ENCODE measurements at regions not wholly inside any gene's neighbourhood (a gene's known extent, or its start where the extent isn't known, plus 50 kb on each side); places are given as distances from the start of the nearest gene placed in this dataset.

DNA sequence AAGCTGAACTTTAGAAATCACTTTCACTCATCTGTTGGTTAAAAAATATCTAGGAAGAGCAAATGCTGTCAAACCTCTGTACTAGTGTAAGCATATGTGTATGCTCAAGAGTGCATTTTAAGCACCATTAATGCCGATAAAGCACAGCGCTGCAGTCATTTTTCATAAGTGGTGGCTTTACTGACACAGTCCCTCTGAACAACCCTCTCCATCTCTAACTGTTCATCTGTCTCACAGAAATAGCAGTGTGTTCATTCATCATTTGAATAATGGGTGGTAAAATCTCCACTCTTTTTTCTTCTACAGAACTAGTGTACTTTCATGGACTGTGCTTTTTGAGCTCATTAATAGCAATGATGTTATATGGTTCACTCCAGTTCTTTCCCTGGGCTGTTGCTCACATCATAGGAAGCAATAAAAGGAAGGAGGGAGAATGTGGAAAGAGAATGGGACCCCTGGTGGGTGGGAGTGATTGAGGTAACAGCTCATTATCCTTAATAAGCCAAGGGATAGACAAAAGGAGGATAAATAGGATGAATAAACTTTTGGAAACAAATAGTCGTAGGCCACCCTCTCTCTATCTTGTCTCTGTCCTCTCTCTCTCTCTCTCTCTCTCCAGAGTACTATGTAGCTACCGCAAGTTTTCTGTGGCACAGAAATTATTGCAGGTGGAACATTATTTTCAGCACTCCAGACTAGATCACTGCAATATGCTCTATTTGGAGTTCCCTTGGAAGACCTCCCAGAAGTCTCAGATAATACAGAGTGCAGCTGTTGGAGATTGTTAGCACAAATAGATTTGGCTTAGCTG is 117.9 kb upstream of the PRDM9 start:
- no peak overlapping the region for H2AFZ ChIP-seq
- no peaks in the 10 kb centered on the region for H3F3A ChIP-seq (ENCODE audit: insufficient read depth)
- no peaks in the 10 kb centered on the region for H3K27me3 ChIP-seq (replicated peaks; ENCODE audit: insufficient read depth)
- H3K27ac ChIP-seq = no peak overlapping the region
- no peaks in the 10 kb centered on the region; the same call in 1 of the 2 replicates for H3K9me2 ChIP-seq (ENCODE audit: insufficient read depth)
- WGBS, 2 experiments (ENCODE audit: low coverage in 1 of 2, low lambda C conversion rate in 2 of 2, missing lambda C conversion rate in 2 of 2) = 38 to 40% methylated on average over 4 of the region's 4 CpGs
- H3K36me3 ChIP-seq (ENCODE audit: low read depth) = no peaks in the 10 kb centered on the region
- TF ChIP-seq EZH2 (IDR thresholded peaks at IDR 0.05; ENCODE audit: insufficient read depth, poor library complexity, severe bottlenecking) (no peak), EZH2phosphoT487 (IDR thresholded peaks at IDR 0.05; ENCODE audit: insufficient read depth, low read depth) (no peak)
- H3K79me2 ChIP-seq (ENCODE audit: insufficient read depth) = no peaks in the 10 kb centered on the region
- no peaks in the 10 kb centered on the region for H3K9me3 ChIP-seq (ENCODE audit: low read depth)
- in situ Hi-C loops (cut with MboI) = no loop called here
- no peak for DNase-seq
- no peaks in the 10 kb centered on the region for H4K20me1 ChIP-seq (ENCODE audit: insufficient read depth)
- H3K9ac ChIP-seq = no peak overlapping the region
- no peak overlapping the region for H3K4me2 ChIP-seq (ENCODE audit: unreplicated experiment)
- no peak overlapping the region for H3K4me3 ChIP-seq
- no peaks in the 10 kb centered on the region for H3K4me1 ChIP-seq (ENCODE audit: insufficient read depth)

GRCh38 chr5:23385036-23385435 is 122.4 kb upstream of the PRDM9 start:
- in situ Hi-C loops (cut with MboI) = no loop called here
- H3K79me2 ChIP-seq (ENCODE audit: insufficient read depth) = no peaks in the 10 kb centered on the region
- WGBS, 2 experiments (ENCODE audit: low coverage in 1 of 2, low lambda C conversion rate in 2 of 2, missing lambda C conversion rate in 2 of 2) = 6 to 13% methylated on average over 1 of the region's 1 CpG

GRCh38 chr5:23372177-23372576 is 135.2 kb upstream of the PRDM9 start:
- no peaks in the 10 kb centered on the region for H3F3A ChIP-seq (ENCODE audit: insufficient read depth)

More at GRCh38 chr5:23385036-23385435, 122.4 kb upstream of the PRDM9 start:
- no peak for TF ChIP-seq EZH2phosphoT487 (IDR thresholded peaks at IDR 0.05; ENCODE audit: insufficient read depth, low read depth)
- TF ChIP-seq EZH2 (IDR thresholded peaks at IDR 0.05; ENCODE audit: insufficient read depth, poor library complexity, severe bottlenecking) = no peak
- Histone ChIP-seq H3K4me1 (ENCODE audit: insufficient read depth) (no peaks in the 10 kb centered on the region), H3K36me3 (ENCODE audit: low read depth) (no peaks in the 10 kb centered on the region), H3K4me3 (no peak overlapping the region), H3F3A (ENCODE audit: insufficient read depth) (no peaks in the 10 kb centered on the region), H4K20me1 (ENCODE audit: insufficient read depth) (no peaks in the 10 kb centered on the region), H3K27ac (no peak overlapping the region), H3K9ac (no peak overlapping the region), H3K4me2 (ENCODE audit: unreplicated experiment) (no peak overlapping the region), H2AFZ (no peak overlapping the region), H3K9me2 (ENCODE audit: insufficient read depth) (no peaks in the 10 kb centered on the region; the same call in 1 of the 2 replicates), H3K9me3 (ENCODE audit: low read depth) (no peaks in the 10 kb centered on the region), H3K27me3 (replicated peaks; ENCODE audit: insufficient read depth) (no peaks in the 10 kb centered on the region)
- DNase-seq = no peak

GRCh38 chr5:23368393-23368792 is 139.0 kb upstream of the PRDM9 start:
- Histone ChIP-seq H3K27ac (no peak overlapping the region), H3F3A (ENCODE audit: insufficient read depth) (no peaks in the 10 kb centered on the region), H3K9me3 (ENCODE audit: low read depth) (no peaks in the 10 kb centered on the region), H3K79me2 (ENCODE audit: insufficient read depth) (no peaks in the 10 kb centered on the region), H3K27me3 (replicated peaks; ENCODE audit: insufficient read depth) (no peaks in the 10 kb centered on the region), H3K9me2 (ENCODE audit: insufficient read depth) (no peaks in the 10 kb centered on the region), H3K36me3 (ENCODE audit: low read depth) (no peaks in the 10 kb centered on the region), H3K9ac (no peak overlapping the region), H3K4me3 (no peak overlapping the region), H3K4me1 (ENCODE audit: insufficient read depth) (no peaks in the 10 kb centered on the region), H4K20me1 (ENCODE audit: insufficient read depth) (no peaks in the 10 kb centered on the region), H3K4me2 (ENCODE audit: unreplicated experiment) (no peak overlapping the region), H2AFZ (no peak overlapping the region)
- no peak for DNase-seq
- TF ChIP-seq EZH2 (IDR thresholded peaks at IDR 0.05; ENCODE audit: insufficient read depth, poor library complexity, severe bottlenecking) = no peak
- TF ChIP-seq EZH2phosphoT487 (IDR thresholded peaks at IDR 0.05; ENCODE audit: insufficient read depth, low read depth) = no peak
- WGBS, 2 experiments (ENCODE audit: low coverage in 1 of 2, low lambda C conversion rate in 2 of 2, missing lambda C conversion rate in 2 of 2) = 21 to 25% methylated on average over 3 of the region's 3 CpGs
- in situ Hi-C loops (cut with MboI) = no loop called here

More at GRCh38 chr5:23372177-23372576, 135.2 kb upstream of the PRDM9 start:
- Histone ChIP-seq H3K9me3 (ENCODE audit: low read depth) (no peaks in the 10 kb centered on the region), H3K4me1 (ENCODE audit: insufficient read depth) (no peaks in the 10 kb centered on the region), H3K27me3 (replicated peaks; ENCODE audit: insufficient read depth) (no peaks in the 10 kb centered on the region), H3K9ac (no peak overlapping the region), H4K20me1 (ENCODE audit: insufficient read depth) (no peaks in the 10 kb centered on the region), H3K27ac (no peak overlapping the region), H3K4me2 (ENCODE audit: unreplicated experiment) (no peak overlapping the region), H3K9me2 (ENCODE audit: insufficient read depth) (no peaks in the 10 kb centered on the region), H2AFZ (no peak overlapping the region), H3K79me2 (ENCODE audit: insufficient read depth) (no peaks in the 10 kb centered on the region), H3K4me3 (no peak overlapping the region), H3K36me3 (ENCODE audit: low read depth) (no peaks in the 10 kb centered on the region)
- TF ChIP-seq EZH2phosphoT487 (IDR thresholded peaks at IDR 0.05; ENCODE audit: insufficient read depth, low read depth) = no peak
- TF ChIP-seq EZH2 (IDR thresholded peaks at IDR 0.05; ENCODE audit: insufficient read depth, poor library complexity, severe bottlenecking) = no peak
- in situ Hi-C loops (cut with MboI) = no loop called here
- no peak for DNase-seq
